ENCODE measurements at regions not wholly inside any gene's neighbourhood (a gene's known extent, or its start where the extent isn't known, plus 50 kb on each side); places are given as distances from the start of the nearest gene placed in this dataset.

DNA sequence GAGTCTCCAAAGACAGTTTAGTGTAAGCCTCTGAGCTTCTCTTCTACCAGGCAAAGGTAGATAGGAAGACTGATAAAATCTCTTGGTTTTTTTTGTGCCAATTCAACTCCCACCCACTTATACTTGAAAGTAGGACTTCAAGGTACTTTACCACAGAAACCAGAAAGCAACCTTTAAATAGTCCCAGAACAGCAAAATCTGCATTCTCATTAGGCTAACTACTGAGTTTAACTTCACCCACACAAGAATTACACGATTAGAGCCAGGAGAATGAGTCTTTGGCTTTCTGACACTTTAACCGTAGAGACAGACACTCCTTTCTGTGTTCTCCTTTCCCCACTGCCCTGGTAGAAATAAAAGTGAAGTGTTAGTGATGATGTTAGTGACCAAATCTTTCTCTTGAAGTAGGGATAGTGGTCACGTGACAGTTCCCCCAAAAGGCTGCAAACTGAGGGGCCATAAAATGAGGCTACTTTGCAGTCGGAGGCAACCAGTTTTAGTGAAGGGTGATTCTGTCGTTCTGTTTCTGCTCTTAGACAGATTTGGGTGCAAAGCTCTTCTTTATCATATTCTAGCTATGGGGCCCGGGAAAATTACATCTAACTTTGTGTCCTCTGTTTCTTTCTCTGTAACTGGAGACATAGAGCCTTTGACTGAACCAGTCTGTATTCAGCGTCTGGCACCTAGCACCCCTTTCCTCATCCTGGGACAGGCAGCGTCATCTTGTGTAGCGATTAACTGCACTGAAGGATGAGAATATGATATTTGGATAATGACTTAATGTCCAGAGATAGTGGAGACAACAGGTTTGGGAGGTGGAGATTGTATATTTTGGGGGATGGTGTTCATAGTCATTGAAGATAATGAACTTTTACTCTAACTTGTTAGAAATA is 206.4 kb upstream of the CITED2 start:
- Mint-ChIP-seq H3K27ac (ENCODE audit: unreplicated experiment) (peak overlapping the region; percentile 80), H3K4me1 (ENCODE audit: low read depth, unreplicated experiment) (peaks cover 50% of the 10 kb centered on the region), H3K9me3 (ENCODE audit: unreplicated experiment) (no peaks in the 10 kb centered on the region), H3K4me3 (ENCODE audit: unreplicated experiment) (no peak overlapping the region), H3K27me3 (ENCODE audit: insufficient read depth, unreplicated experiment) (no peaks in the 10 kb centered on the region), H3K36me3 (ENCODE audit: insufficient read depth, unreplicated experiment) (no peaks in the 10 kb centered on the region)
- H3K27me3 ChIP-seq (replicated peaks; ENCODE audit: control insufficient read depth, insufficient read depth, low read length) = no peaks in the 10 kb centered on the region
- TF ChIP-seq, protein P1, sequence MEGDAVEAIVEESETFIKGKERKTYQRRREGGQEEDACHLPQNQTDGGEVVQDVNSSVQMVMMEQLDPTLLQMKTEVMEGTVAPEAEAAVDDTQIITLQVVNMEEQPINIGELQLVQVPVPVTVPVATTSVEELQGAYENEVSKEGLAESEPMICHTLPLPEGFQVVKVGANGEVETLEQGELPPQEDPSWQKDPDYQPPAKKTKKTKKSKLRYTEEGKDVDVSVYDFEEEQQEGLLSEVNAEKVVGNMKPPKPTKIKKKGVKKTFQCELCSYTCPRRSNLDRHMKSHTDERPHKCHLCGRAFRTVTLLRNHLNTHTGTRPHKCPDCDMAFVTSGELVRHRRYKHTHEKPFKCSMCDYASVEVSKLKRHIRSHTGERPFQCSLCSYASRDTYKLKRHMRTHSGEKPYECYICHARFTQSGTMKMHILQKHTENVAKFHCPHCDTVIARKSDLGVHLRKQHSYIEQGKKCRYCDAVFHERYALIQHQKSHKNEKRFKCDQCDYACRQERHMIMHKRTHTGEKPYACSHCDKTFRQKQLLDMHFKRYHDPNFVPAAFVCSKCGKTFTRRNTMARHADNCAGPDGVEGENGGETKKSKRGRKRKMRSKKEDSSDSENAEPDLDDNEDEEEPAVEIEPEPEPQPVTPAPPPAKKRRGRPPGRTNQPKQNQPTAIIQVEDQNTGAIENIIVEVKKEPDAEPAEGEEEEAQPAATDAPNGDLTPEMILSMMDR (IDR thresholded peaks at IDR 0.05; ENCODE audit: insufficient read depth in 1 of 2, low read depth in 1 of 2, low read length in 1 of 2, severe bottlenecking in 1 of 2, unreplicated experiment in 1 of 2) = no peak
- intact Hi-C loops (cut with micrococcal nuclease; ENCODE audit: unreplicated experiment) = no loop called here
- ChIA-PET POLR2A (no interaction called here), CTCF (no interaction called here)
- peaks cover 66% of the 10 kb centered on the region for H3K4me1 ChIP-seq
- DNase-seq = no peak
- no peak overlapping the region for H3K4me3 ChIP-seq (ENCODE audit: low read depth, low read length)
- H3K36me3 ChIP-seq (ENCODE audit: control insufficient read depth, insufficient read depth, low read length) = no peaks in the 10 kb centered on the region
- BruUV-seq (replicated peaks) = no TSS peak
- H3K9me3 ChIP-seq = no peaks in the 10 kb centered on the region

DNA sequence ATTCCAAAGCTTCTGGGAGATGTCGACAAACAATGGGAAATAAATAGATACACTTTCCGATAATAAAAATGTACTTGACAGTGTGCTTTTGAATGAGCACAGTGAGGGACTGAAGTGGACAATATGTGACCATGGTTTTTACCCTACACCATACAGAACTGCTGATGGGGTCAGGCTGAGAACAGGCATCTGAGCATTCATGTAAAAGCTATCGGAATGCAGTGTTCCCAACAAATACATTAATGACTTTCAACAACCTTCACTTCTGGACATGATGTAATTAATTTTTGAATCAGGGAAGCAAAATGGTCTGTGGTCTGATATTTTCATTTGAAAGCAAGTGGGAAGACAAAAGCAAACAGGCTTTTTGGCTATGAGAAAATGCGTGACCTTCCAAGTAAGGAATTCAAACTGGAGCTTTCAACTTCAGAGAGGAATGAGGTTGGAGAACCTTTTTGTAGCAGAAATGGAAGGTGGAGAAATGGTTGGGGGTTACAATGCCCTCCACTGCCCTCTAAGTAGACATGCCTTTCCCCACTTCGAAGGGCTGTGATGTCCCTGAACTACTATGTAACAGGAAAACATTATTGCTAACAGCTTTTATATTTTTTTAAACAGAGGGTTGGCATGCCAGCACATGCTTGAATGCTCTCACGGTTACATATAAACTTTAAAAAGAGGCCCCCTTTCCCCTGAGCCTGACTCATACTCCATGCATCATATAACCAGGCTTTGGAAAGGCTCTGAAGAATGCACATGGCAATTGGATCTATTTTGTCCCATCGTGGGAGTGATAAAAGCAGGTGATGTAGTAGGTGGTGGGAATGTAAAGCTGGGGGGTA is 203.5 kb upstream of the CITED2 start:
- no peaks in the 10 kb centered on the region for H3K27me3 Mint-ChIP-seq (ENCODE audit: insufficient read depth, unreplicated experiment)
- H3K27me3 ChIP-seq (replicated peaks; ENCODE audit: control insufficient read depth, insufficient read depth, low read length) = no peaks in the 10 kb centered on the region
- H3K9me3 ChIP-seq = no peaks in the 10 kb centered on the region
- no TSS peak for BruUV-seq (replicated peaks)
- peak in 1 of 2 experiments; percentile 3 for DNase-seq
- no peak overlapping the region for H3K4me3 ChIP-seq (ENCODE audit: low read depth, low read length)
- intact Hi-C loops (cut with micrococcal nuclease; ENCODE audit: unreplicated experiment) = no loop called here
- H3K4me1 ChIP-seq = peaks cover 41% of the 10 kb centered on the region
- CTCF ChIA-PET = interaction anchor here (0.7 kb wide), 1 partner anchor 20 kb away, joined by 3 read pairs; no protein-coding TSS in a partner anchor
- no peak overlapping the region for H3K4me3 Mint-ChIP-seq (ENCODE audit: unreplicated experiment)
- no peaks in the 10 kb centered on the region for H3K36me3 Mint-ChIP-seq (ENCODE audit: insufficient read depth, unreplicated experiment)
- POLR2A ChIA-PET = no interaction called here
- peaks cover 39% of the 10 kb centered on the region for H3K4me1 Mint-ChIP-seq (ENCODE audit: low read depth, unreplicated experiment)
- H3K27ac Mint-ChIP-seq (ENCODE audit: unreplicated experiment) = peak overlapping the region; percentile 23
- TF ChIP-seq, protein P1 (IDR thresholded peaks at IDR 0.05; ENCODE audit: insufficient read depth in 1 of 2, low read depth in 1 of 2, low read length in 1 of 2, severe bottlenecking in 1 of 2, unreplicated experiment in 1 of 2) = no peak
- H3K36me3 ChIP-seq (ENCODE audit: control insufficient read depth, insufficient read depth, low read length) = no peaks in the 10 kb centered on the region
- peaks cover 10% of the 10 kb centered on the region for H3K9me3 Mint-ChIP-seq (ENCODE audit: unreplicated experiment)

DNA sequence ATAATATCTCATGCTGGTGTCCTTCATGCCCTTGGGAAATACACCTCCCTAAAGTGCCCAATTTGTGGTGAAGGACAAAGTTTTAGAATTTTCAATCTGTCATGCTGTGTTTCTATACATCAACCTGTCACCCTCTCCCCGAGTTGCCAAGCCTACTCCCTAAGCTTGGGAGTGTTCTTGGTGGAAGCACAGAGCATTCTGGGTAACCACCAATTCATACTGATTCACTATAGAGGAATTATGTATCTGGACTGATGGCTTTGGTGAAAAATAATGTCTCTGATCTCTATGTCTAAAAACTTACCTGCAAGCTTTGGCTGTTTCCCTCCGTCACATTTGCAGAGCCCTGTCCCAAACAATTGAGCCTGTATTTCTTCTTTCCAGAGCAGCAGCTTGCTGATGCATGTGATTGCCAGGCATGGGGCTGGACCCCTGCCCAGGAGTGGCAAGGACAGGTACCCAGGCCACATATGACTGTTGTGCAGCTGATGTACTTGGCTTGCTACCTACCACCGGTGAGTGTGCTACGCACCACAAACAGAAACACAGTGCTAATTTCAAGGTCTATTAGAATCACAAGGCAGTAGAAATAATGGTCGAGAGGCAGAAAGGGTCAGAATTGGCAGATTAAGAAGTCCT is 202.8 kb upstream of the CITED2 start:
- peaks cover 34% of the 10 kb centered on the region for H3K4me1 Mint-ChIP-seq (ENCODE audit: low read depth, unreplicated experiment)
- no peak overlapping the region for H3K4me3 Mint-ChIP-seq (ENCODE audit: unreplicated experiment)
- no TSS peak for BruUV-seq (replicated peaks)
- DNase-seq = no peak
- intact Hi-C loops (cut with micrococcal nuclease; ENCODE audit: unreplicated experiment) = no loop called here
- peaks cover 34% of the 10 kb centered on the region for H3K4me1 ChIP-seq
- H3K27me3 Mint-ChIP-seq (ENCODE audit: insufficient read depth, unreplicated experiment) = no peaks in the 10 kb centered on the region
- POLR2A ChIA-PET = no interaction called here
- no peaks in the 10 kb centered on the region for H3K36me3 Mint-ChIP-seq (ENCODE audit: insufficient read depth, unreplicated experiment)
- H3K9me3 ChIP-seq = no peaks in the 10 kb centered on the region
- peaks cover 10% of the 10 kb centered on the region for H3K9me3 Mint-ChIP-seq (ENCODE audit: unreplicated experiment)
- H3K27me3 ChIP-seq (replicated peaks; ENCODE audit: control insufficient read depth, insufficient read depth, low read length) = no peaks in the 10 kb centered on the region
- CTCF ChIA-PET = no interaction called here
- TF ChIP-seq, protein P1 (IDR thresholded peaks at IDR 0.05; ENCODE audit: insufficient read depth in 1 of 2, low read depth in 1 of 2, low read length in 1 of 2, severe bottlenecking in 1 of 2, unreplicated experiment in 1 of 2) = no peak
- no peak overlapping the region for H3K4me3 ChIP-seq (ENCODE audit: low read depth, low read length)
- H3K36me3 ChIP-seq (ENCODE audit: control insufficient read depth, insufficient read depth, low read length) = no peaks in the 10 kb centered on the region
- peak overlapping the region; percentile 23 for H3K27ac Mint-ChIP-seq (ENCODE audit: unreplicated experiment)
